GM12878 (cell line): ENCODE measurements at regions not wholly inside any gene's neighbourhood (a gene's known extent, or its start where the extent isn't known, plus 50 kb on each side); places are given as distances from the start of the nearest gene placed in this dataset.

Source experiments
- ATAC-seq: fragments of 200-7000 bp; cut with Tn5 transposase; 3 replicates; pipeline ENCODE4 v1.9.1; 2020; ENCODE audit warnings: mild to moderate bottlenecking, moderate library complexity
- BruUV-seq: library from RNA; stranded (reverse); fragments of 400-500 nt; replicated peaks from 2 replicates; lab custom pipeline; 2021; lab: Mats Ljungman, UMichigan
- CTCF ChIA-PET: fragments of 300-600 bp; sonication (Branson Sonifier 250); formaldehyde crosslinking; extraction: SDS; loops from one replicate; lab custom pipeline; 2021; ENCODE audit warnings: inconsistent platforms; lab: Yijun Ruan, JAX
- POLR2A ChIA-PET: fragments of 350-600 bp; formaldehyde crosslinking; extraction: SDS; loops from one replicate; lab custom pipeline; 2021; ENCODE audit warnings: inconsistent platforms; lab: Charles Lee
- RAD21 ChIA-PET: fragments of 300-600 bp; sonication (Branson Sonifier 250); formaldehyde crosslinking; loops from one replicate; lab custom pipeline; 2023; ENCODE audit warnings: antibody characterized with exemption; ENCODE audit not compliant: unreplicated experiment; lab: Charles Lee
- SMC1A ChIA-PET: fragments of 300-600 bp; sonication (Branson Sonifier 250); formaldehyde crosslinking; loops from one replicate; lab custom pipeline; 2023; ENCODE audit not compliant: unreplicated experiment, uncharacterized antibody; lab: Charles Lee
- DNase-seq: peaks from one replicate; pipeline ENCODE4 v3.0.0-alpha.2; 2011; ENCODE audit warnings: low read depth, low spot score
- FAIRE-seq: peaks from 3 replicates; lab custom pipeline; 2011; peaks lifted over from hg19 to GRCh38; lab: Jason Lieb, UNC
- H2AFZ ChIP-seq: 2 replicates; pipeline ENCODE4 v1.6.0; 2011; ENCODE audit warnings: low read depth, low read length, control low read depth; ENCODE audit not compliant: control insufficient read depth
- H3K27ac ChIP-seq: 2 replicates; pipeline ENCODE4 v1.5.1; 2011; ENCODE audit warnings: control low read depth; ENCODE audit not compliant: control insufficient read depth, insufficient read depth
- H3K27me3 ChIP-seq, 2 experiments: replicated peaks in 1 of 2; 2 replicates each; pipeline versions ENCODE4 v1.6.0 to v1.6.1; 2011; ENCODE audit warnings: low read length in 1 of 2; ENCODE audit not compliant: control insufficient read depth in 2 of 2, insufficient read depth in 2 of 2
- H3K36me3 ChIP-seq, 2 experiments: 2 replicates each; pipeline ENCODE4 v1.5.1; 2011; ENCODE audit warnings: low read length in 1 of 2; ENCODE audit not compliant: control insufficient read depth in 2 of 2, insufficient read depth in 2 of 2
- H3K4me1 ChIP-seq: 2 replicates; pipeline ENCODE4 v1.6.1; 2011; ENCODE audit warnings: mild to moderate bottlenecking, low read length, moderate library complexity, mixed read lengths; ENCODE audit not compliant: control insufficient read depth, insufficient read depth
- H3K4me2 ChIP-seq: 2 replicates; pipeline ENCODE4 v1.6.0; 2011; ENCODE audit warnings: control low read depth; ENCODE audit not compliant: control insufficient read depth, insufficient read depth
- H3K4me3 ChIP-seq: fragments of 200-600 bp; sonication (generic); 2 replicates; pipeline ENCODE4 v1.5.1; 2016
- H3K79me2 ChIP-seq: 2 replicates; pipeline ENCODE4 v1.6.0; 2011; ENCODE audit warnings: low read length; ENCODE audit not compliant: control insufficient read depth, insufficient read depth
- H3K9ac ChIP-seq: 2 replicates; pipeline ENCODE4 v1.8.0; 2011; ENCODE audit warnings: low read length, control low read depth, mixed read lengths; ENCODE audit not compliant: control insufficient read depth, insufficient read depth
- H3K9me3 ChIP-seq: replicated peaks from 3 replicates; pipeline ENCODE4 v1.5.1; 2011; ENCODE audit warnings: mild to moderate bottlenecking, low read length; ENCODE audit not compliant: control insufficient read depth, insufficient read depth
- H4K20me1 ChIP-seq: 2 replicates; pipeline ENCODE4 v1.6.0; 2011; ENCODE audit not compliant: control insufficient read depth, insufficient read depth
- CBFB ChIP-seq: IDR thresholded peaks from 2 replicates; pipeline ENCODE4 v1.6.1; 2016; ENCODE audit warnings: antibody characterized with exemption, low read depth
- CHD2 ChIP-seq: IDR thresholded peaks from 2 replicates; pipeline ENCODE4 v1.6.1; 2011; ENCODE audit warnings: low read depth, low read length, improper control_type of control experiment, borderline replicate concordance
- CREB1 ChIP-seq: IDR thresholded peaks from 2 replicates; pipeline ENCODE4 v1.6.1; 2012; ENCODE audit warnings: low read depth, mild to moderate bottlenecking, inconsistent platforms
- CREM ChIP-seq: IDR thresholded peaks from 2 replicates; pipeline ENCODE4 v1.6.1; 2014; ENCODE audit warnings: antibody characterized with exemption, low read depth
- DPF2 ChIP-seq: fragments of 450-650 bp; IDR thresholded peaks from 2 replicates; pipeline ENCODE4 v1.6.1; 2017; ENCODE audit warnings: mild to moderate bottlenecking
- E4F1 ChIP-seq: fragments of 450-650 bp; IDR thresholded peaks from 2 replicates; pipeline ENCODE4 v1.6.1; 2018; ENCODE audit warnings: borderline replicate concordance, mild to moderate bottlenecking; ENCODE audit not compliant: partially characterized antibody
- EED ChIP-seq: sonication (generic); IDR thresholded peaks from 2 replicates; pipeline ENCODE4 v1.6.1; 2016; ENCODE audit warnings: antibody characterized with exemption, low read depth
- FOXK2 ChIP-seq: fragments of 450-650 bp; IDR thresholded peaks from 2 replicates; pipeline ENCODE4 v1.6.1; 2017; ENCODE audit warnings: mild to moderate bottlenecking, moderate library complexity
- HDGF ChIP-seq: fragments of 450-650 bp; IDR thresholded peaks from 2 replicates; pipeline ENCODE4 v1.6.1; 2016; ENCODE audit warnings: antibody characterized with exemption
- IKZF1 ChIP-seq: fragments of 450-650 bp; conservative IDR thresholded peaks from 2 replicates; pipeline ENCODE4 v1.6.1; 2017; ENCODE audit warnings: antibody characterized with exemption, mild to moderate bottlenecking
- JUND ChIP-seq: IDR thresholded peaks from 2 replicates; pipeline ENCODE4 v1.6.1; 2012; ENCODE audit warnings: low read depth, mild to moderate bottlenecking, low read length, improper control_type of control experiment, moderate library complexity
- LARP7 ChIP-seq: fragments of 450-650 bp; IDR thresholded peaks from 2 replicates; pipeline ENCODE4 v1.6.1; 2017; ENCODE audit warnings: mild to moderate bottlenecking
- MLLT1 ChIP-seq: fragments of 450-650 bp; IDR thresholded peaks from 2 replicates; pipeline ENCODE4 v1.6.1; 2016; ENCODE audit warnings: mild to moderate bottlenecking
- MYC ChIP-seq: IDR thresholded peaks from 2 replicates; pipeline ENCODE4 v1.6.1; 2011; ENCODE audit warnings: mild to moderate bottlenecking, low read length, moderate library complexity, inconsistent platforms; ENCODE audit not compliant: insufficient read depth, insufficient replicate concordance, insufficient read length, severe bottlenecking
- NFIC ChIP-seq: IDR thresholded peaks from 2 replicates; pipeline ENCODE4 v1.6.1; 2012; ENCODE audit warnings: low read depth, mild to moderate bottlenecking, inconsistent platforms, low read length, moderate library complexity
- NR2F1 ChIP-seq: fragments of 450-650 bp; conservative IDR thresholded peaks from 2 replicates; pipeline ENCODE4 v1.6.1; 2017; ENCODE audit warnings: mild to moderate bottlenecking
- SKIL ChIP-seq: fragments of 450-650 bp; IDR thresholded peaks from 2 replicates; pipeline ENCODE4 v1.6.1; 2017; ENCODE audit warnings: mild to moderate bottlenecking, low read depth, inconsistent platforms; ENCODE audit not compliant: poor library complexity, severe bottlenecking
- SP1 ChIP-seq: IDR thresholded peaks from one replicate; pipeline ENCODE4 v1.6.1; 2011; ENCODE audit warnings: low read depth, low read length
- SUZ12 ChIP-seq: fragments of 200-600 bp; sonication (generic); IDR thresholded peaks from one replicate; pipeline ENCODE4 v1.6.1; 2018; ENCODE audit warnings: antibody characterized with exemption, mild to moderate bottlenecking; ENCODE audit not compliant: unreplicated experiment
- ZBED1 ChIP-seq: IDR thresholded peaks from 2 replicates; pipeline ENCODE4 v1.6.1; 2016; ENCODE audit warnings: borderline replicate concordance
- ZSCAN29 ChIP-seq: fragments of 450-650 bp; IDR thresholded peaks from 2 replicates; pipeline ENCODE4 v1.6.1; 2017; ENCODE audit warnings: mild to moderate bottlenecking, moderate library complexity
- whole genome bisulfite sequencing: methylation state at CpG from one replicate; pipeline ENCODE4 v1.1.6; 2016; ENCODE audit warnings: low lambda C conversion rate; ENCODE audit not compliant: insufficient replicate concordance, insufficient coverage; ENCODE audit errors: missing lambda C conversion rate; 5-methylcytosine and 5-hydroxymethylcytosine counted together
- in situ Hi-C: fragments of 300-500 bp; cut with MboI; formaldehyde crosslinking; loops from 9 replicates; pipeline ENCODE4 v1.14.3; 2018; ENCODE audit warnings: mixed read lengths
- intact Hi-C: fragments of 100-400 bp; cut with micrococcal nuclease; formaldehyde crosslinking; loops from one replicate; pipeline ENCODE4 v1.14.2; 2022; ENCODE audit not compliant: unreplicated experiment

- TF ChIP-seq E4F1 (no peak), FOXK2 (no peak)
Measured at GRCh38 chr4:86483773-86484172, 110.3 kb upstream of the PTPN13 start (continued).

GRCh38 chr4:86484241-86484640, 109.9 kb upstream of the PTPN13 start:
- ChIA-PET POLR2A (no interaction called here), CTCF (interaction anchor here (1.0 to 3.6 kb wide), 3 partner anchors 11 to 404 kb away, joined by 3 to 36 read pairs (median 5); no protein-coding TSS in a partner anchor), SMC1A (interaction anchor here (1.0 to 4.2 kb wide), 4 partner anchors 10 to 613 kb away, joined by 3 to 42 read pairs (median 6); no protein-coding TSS in a partner anchor), RAD21 (interaction anchor here (0.7 to 3.3 kb wide), 3 partner anchors 11 to 110 kb away, joined by 3 to 9 read pairs (median 3); partner anchors contain the start of gene PTPN13)
- no peak overlapping the region for H3K27ac ChIP-seq
- no peak overlapping the region for H3K9ac ChIP-seq
- H3K36me3 ChIP-seq = no peaks in the 10 kb centered on the region
- H3K4me2 ChIP-seq = no peak overlapping the region
- 9% methylated on average over 3 of the region's 3 CpGs for WGBS
- no peak for DNase-seq
- H3K4me1 ChIP-seq = no peaks in the 10 kb centered on the region
- intact Hi-C loops = no loop called here
- no peak overlapping the region for H2AFZ ChIP-seq
- H3K79me2 ChIP-seq = no peaks in the 10 kb centered on the region
- no peaks in the 10 kb centered on the region for H3K27me3 ChIP-seq
- ATAC-seq = peak; percentile 81
- no peaks in the 10 kb centered on the region for H4K20me1 ChIP-seq
- no peak overlapping the region for H3K4me3 ChIP-seq
- H3K9me3 ChIP-seq = no peaks in the 10 kb centered on the region
- no peak for FAIRE-seq
- BruUV-seq = no TSS peak
- in situ Hi-C loops = no loop called here
- TF ChIP-seq MLLT1 = no peak
- TF ChIP-seq HDGF = no peak
- TF ChIP-seq JUND = no peak
- TF ChIP-seq MYC = no peak
- no peak for TF ChIP-seq SUZ12
- no peak for TF ChIP-seq CREB1
- TF ChIP-seq ZSCAN29 = no peak
- TF ChIP-seq NR2F1 = no peak
- TF ChIP-seq CHD2 = no peak
- no peak for TF ChIP-seq ZBED1
- no peak for TF ChIP-seq SKIL
- no peak for TF ChIP-seq LARP7
- TF ChIP-seq DPF2 = no peak
- peak; percentile 54; the same call in 1 of the 2 replicates for TF ChIP-seq NFIC
- TF ChIP-seq CREM = 0 out of 2 replicates have a peak, but pooled peaks have one; percentile 8
- peak; percentile 87 for TF ChIP-seq EED
- TF ChIP-seq IKZF1 = 0 out of 2 replicates have a peak, but pooled peaks have one; percentile 32
- no peak for TF ChIP-seq SP1
- peak; percentile 54; the same call in 1 of the 2 replicates for TF ChIP-seq CBFB
